ENCODE measurements at regions not wholly inside any gene's neighbourhood (a gene's known extent, or its start where the extent isn't known, plus 50 kb on each side); places are given as distances from the start of the nearest gene placed in this dataset.
"Not testable (repeated sequence)": the region's sequence is repeated elsewhere in the genome, so short reads cannot be mapped to it uniquely, and the experiment has no call there.

GRCh38 chr12:46562625-46563225 lies 190.2 kb upstream of the SLC38A2 start:
- H3K4me3 Mint-ChIP-seq (ENCODE audit: unreplicated experiment): no peak overlapping the region
- H3K9me3 Mint-ChIP-seq (ENCODE audit: unreplicated experiment): peaks cover 38% of the 10 kb centered on the region
- H3K27ac Mint-ChIP-seq (ENCODE audit: unreplicated experiment): peak overlapping the region; percentile 81
- peaks cover 43% of the 10 kb centered on the region for H3K4me1 Mint-ChIP-seq (ENCODE audit: unreplicated experiment)
- TF ChIP-seq, protein P1, sequence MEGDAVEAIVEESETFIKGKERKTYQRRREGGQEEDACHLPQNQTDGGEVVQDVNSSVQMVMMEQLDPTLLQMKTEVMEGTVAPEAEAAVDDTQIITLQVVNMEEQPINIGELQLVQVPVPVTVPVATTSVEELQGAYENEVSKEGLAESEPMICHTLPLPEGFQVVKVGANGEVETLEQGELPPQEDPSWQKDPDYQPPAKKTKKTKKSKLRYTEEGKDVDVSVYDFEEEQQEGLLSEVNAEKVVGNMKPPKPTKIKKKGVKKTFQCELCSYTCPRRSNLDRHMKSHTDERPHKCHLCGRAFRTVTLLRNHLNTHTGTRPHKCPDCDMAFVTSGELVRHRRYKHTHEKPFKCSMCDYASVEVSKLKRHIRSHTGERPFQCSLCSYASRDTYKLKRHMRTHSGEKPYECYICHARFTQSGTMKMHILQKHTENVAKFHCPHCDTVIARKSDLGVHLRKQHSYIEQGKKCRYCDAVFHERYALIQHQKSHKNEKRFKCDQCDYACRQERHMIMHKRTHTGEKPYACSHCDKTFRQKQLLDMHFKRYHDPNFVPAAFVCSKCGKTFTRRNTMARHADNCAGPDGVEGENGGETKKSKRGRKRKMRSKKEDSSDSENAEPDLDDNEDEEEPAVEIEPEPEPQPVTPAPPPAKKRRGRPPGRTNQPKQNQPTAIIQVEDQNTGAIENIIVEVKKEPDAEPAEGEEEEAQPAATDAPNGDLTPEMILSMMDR (IDR thresholded peaks at IDR 0.05): no peak
- H3K36me3 Mint-ChIP-seq (ENCODE audit: unreplicated experiment): peaks cover 28% of the 10 kb centered on the region
- no peak for DNase-seq (ENCODE audit: extremely low spot score, unreplicated experiment)
- H3K27me3 Mint-ChIP-seq (ENCODE audit: unreplicated experiment): no peaks in the 10 kb centered on the region

DNA sequence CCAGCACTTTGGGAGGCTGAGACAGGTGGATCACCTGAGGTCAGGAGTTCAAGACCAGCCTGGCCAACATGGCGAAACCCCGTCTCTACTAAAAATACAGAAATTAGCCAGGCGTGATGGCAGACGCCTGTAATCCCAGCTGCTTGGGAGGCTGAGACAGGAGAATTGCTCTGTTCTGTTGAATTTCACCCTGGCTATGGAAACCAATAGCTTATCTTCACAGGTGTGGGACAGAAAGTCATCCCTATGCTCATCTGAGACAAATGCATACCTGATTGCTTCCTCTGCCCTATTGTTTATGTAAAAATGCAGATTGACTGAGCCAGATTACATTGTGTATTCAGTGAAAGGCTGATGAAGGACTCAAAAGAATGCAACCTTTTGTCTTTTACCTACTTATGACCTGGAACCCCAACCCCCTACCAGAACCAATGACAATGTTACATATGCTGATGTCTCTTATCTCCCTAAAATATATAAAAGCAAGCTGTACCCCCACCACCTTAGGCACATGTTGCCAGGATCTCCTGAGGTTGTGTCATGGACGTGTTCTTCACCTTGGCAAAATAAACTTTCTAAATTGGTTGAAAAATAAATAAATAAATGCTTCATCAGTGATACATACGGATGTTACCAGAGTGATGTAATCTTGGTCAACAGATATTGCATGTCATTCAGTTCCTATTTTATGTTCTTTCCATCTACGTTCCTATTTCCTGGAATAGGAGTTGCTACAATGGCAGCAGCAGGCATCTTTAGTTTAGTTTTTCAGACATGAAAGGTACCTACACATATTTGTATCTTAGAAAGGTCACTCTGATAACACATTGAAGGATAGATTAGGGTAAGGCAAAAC lies 189.4 kb upstream of the SLC38A2 start:
- not testable (repeated sequence) for H3K27me3 Mint-ChIP-seq (ENCODE audit: unreplicated experiment); DNase-seq (ENCODE audit: extremely low spot score, unreplicated experiment); H3K4me3 Mint-ChIP-seq (ENCODE audit: unreplicated experiment)
- peaks cover 33% of the 10 kb centered on the region for H3K9me3 Mint-ChIP-seq (ENCODE audit: unreplicated experiment)
- peaks cover 50% of the 10 kb centered on the region for H3K4me1 Mint-ChIP-seq (ENCODE audit: unreplicated experiment)
- peak overlapping the region; percentile 81 for H3K27ac Mint-ChIP-seq (ENCODE audit: unreplicated experiment)
- H3K36me3 Mint-ChIP-seq (ENCODE audit: unreplicated experiment): peaks cover 21% of the 10 kb centered on the region

DNA sequence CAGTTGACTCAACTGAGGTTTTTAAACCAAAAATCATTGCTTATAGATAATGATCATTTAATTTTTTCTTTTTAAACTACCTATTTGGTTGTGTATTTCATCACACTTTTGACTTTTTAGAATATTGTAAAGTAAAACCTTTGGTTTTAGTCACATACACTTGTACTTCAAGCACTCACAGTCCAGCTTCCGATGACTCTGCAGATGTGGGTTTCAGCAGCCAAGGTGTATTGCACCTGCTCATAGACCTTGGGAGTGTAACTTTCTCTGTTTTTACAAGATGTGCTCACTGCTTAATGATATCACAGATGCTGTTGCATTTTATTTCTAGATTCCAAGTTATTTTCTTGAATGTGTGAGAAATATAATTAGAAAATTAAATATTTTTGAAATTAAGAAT lies 188.3 kb upstream of the SLC38A2 start:
- H3K4me1 Mint-ChIP-seq (ENCODE audit: unreplicated experiment): peaks cover 60% of the 10 kb centered on the region
- peaks cover 22% of the 10 kb centered on the region for H3K9me3 Mint-ChIP-seq (ENCODE audit: unreplicated experiment)
- peaks cover 12% of the 10 kb centered on the region for H3K36me3 Mint-ChIP-seq (ENCODE audit: unreplicated experiment)
- H3K27ac Mint-ChIP-seq (ENCODE audit: unreplicated experiment): no peak overlapping the region
- H3K4me3 Mint-ChIP-seq (ENCODE audit: unreplicated experiment): no peak overlapping the region
- no peaks in the 10 kb centered on the region for H3K27me3 Mint-ChIP-seq (ENCODE audit: unreplicated experiment)
- TF ChIP-seq, protein P1 (IDR thresholded peaks at IDR 0.05): no peak
- DNase-seq (ENCODE audit: extremely low spot score, unreplicated experiment): no peak

GRCh38 chr12:46560089-46560488 lies 187.5 kb upstream of the SLC38A2 start:
- Mint-ChIP-seq H3K9me3 (ENCODE audit: unreplicated experiment) (peaks cover 14% of the 10 kb centered on the region), H3K4me1 (ENCODE audit: unreplicated experiment) (peaks cover 67% of the 10 kb centered on the region), H3K4me3 (ENCODE audit: unreplicated experiment) (no peak overlapping the region), H3K27me3 (ENCODE audit: unreplicated experiment) (no peaks in the 10 kb centered on the region), H3K36me3 (ENCODE audit: unreplicated experiment) (peaks cover 9% of the 10 kb centered on the region), H3K27ac (ENCODE audit: unreplicated experiment) (peak overlapping the region; percentile 6)
- DNase-seq (ENCODE audit: extremely low spot score, unreplicated experiment): no peak
- TF ChIP-seq, protein P1 (IDR thresholded peaks at IDR 0.05): no peak

GRCh38 chr12:46559311-46559710 lies 186.7 kb upstream of the SLC38A2 start:
- H3K27ac Mint-ChIP-seq (ENCODE audit: unreplicated experiment): peak overlapping the region; percentile 91
- peaks cover 11% of the 10 kb centered on the region for H3K9me3 Mint-ChIP-seq (ENCODE audit: unreplicated experiment)
- H3K27me3 Mint-ChIP-seq (ENCODE audit: unreplicated experiment): no peaks in the 10 kb centered on the region
- TF ChIP-seq, protein P1 (IDR thresholded peaks at IDR 0.05): no peak
- peaks cover 7% of the 10 kb centered on the region for H3K36me3 Mint-ChIP-seq (ENCODE audit: unreplicated experiment)
- H3K4me1 Mint-ChIP-seq (ENCODE audit: unreplicated experiment): peaks cover 75% of the 10 kb centered on the region
- H3K4me3 Mint-ChIP-seq (ENCODE audit: unreplicated experiment): no peak overlapping the region
- no peak for DNase-seq (ENCODE audit: extremely low spot score, unreplicated experiment)
